Fibroblast of pulmonary artery (primary cell): ENCODE measurements at regions not wholly inside any gene's neighbourhood (a gene's known extent, or its start where the extent isn't known, plus 50 kb on each side); places are given as distances from the start of the nearest gene placed in this dataset.

ENCODE experiments used
- DNase-seq: peaks from one replicate; pipeline ENCODE4 v3.0.0-alpha.2; 2010; ENCODE audit warnings: low read depth
- H3K4me3 ChIP-seq: replicated peaks from 2 replicates; pipeline ENCODE4 v1.5.1; 2011; ENCODE audit warnings: low read depth, mild to moderate bottlenecking, control low read depth, low read length, moderate library complexity
- CTCF ChIP-seq: IDR thresholded peaks from 2 replicates; pipeline ENCODE4 v1.5.1; 2011; ENCODE audit warnings: mild to moderate bottlenecking, control low read depth, low read length, inconsistent platforms; ENCODE audit errors: missing control alignments

- no peak overlapping the region for H3K4me3 ChIP-seq
- TF ChIP-seq CTCF = no peak
- DNase-seq = no peak
These were observed 662.5 kb downstream of the PLPP3 start for GRCh38 chr1:55916907-55917306.

GRCh38 chr1:55916481-55916880 is 662.9 kb downstream of the PLPP3 start:
- peak; percentile 69 for DNase-seq
- TF ChIP-seq CTCF = no peak
- no peak overlapping the region for H3K4me3 ChIP-seq

- no peak overlapping the region for H3K4me3 ChIP-seq
- TF ChIP-seq CTCF = no peak
- no peak for DNase-seq
These were observed 665.8 kb downstream of the PLPP3 start for GRCh38 chr1:55913565-55913964.

GRCh38 chr1:55912438-55912837 is 666.9 kb downstream of the PLPP3 start:
- TF ChIP-seq CTCF = no peak
- no peak overlapping the region for H3K4me3 ChIP-seq

GRCh38 chr1:55904541-55904940 is 674.8 kb downstream of the PLPP3 start:
- TF ChIP-seq CTCF = no peak
- no peak for DNase-seq
- H3K4me3 ChIP-seq = no peak overlapping the region

More at GRCh38 chr1:55912438-55912837, 666.9 kb downstream of the PLPP3 start:
- DNase-seq = no peak

GRCh38 chr1:55898181-55898580 is 681.2 kb downstream of the PLPP3 start:
- H3K4me3 ChIP-seq = no peak overlapping the region
- peak; percentile 89 for DNase-seq
- no peak for TF ChIP-seq CTCF

GRCh38 chr1:55896210-55896609 is 681.0 kb upstream of the USP24 start:
- no peak for DNase-seq
- no peak overlapping the region for H3K4me3 ChIP-seq
- TF ChIP-seq CTCF = no peak
